ENCODE measurements at regions not wholly inside any gene's neighbourhood (a gene's known extent, or its start where the extent isn't known, plus 50 kb on each side); places are given as distances from the start of the nearest gene placed in this dataset.

DNA sequence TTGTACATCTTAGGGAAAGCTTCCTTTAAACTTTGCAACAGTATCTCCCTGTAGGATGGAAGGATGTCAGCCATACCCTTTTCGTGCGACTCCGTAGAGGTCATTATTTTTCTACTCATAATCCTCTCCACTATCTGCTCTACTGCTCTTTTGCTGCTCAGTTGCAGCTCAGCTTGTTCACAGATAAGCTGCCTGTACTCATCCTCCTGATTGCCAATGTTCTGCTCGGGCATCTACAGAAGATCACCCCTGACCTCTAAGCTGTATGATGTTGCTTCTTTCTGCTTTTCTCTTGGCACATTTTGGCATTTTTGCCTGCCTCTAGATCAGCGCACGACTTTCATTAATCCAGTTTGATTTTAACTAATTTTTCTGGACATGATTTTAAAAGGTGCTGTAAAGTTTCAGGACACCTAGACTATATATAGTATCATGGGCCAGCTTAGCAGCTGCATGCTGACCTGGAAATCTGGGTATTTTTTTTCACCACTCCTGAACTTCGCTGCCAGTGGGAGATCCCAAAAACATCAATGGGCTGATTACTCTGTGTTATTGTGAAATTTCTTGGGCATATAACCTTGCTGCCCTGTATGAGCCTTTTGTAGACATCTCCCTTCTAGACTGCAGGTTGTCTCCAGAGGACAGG is 131.2 kb upstream of the ZNF608 start:
- no peaks in the 10 kb centered on the region for H3K27me3 ChIP-seq
- H3K36me3 ChIP-seq, result no peaks in the 10 kb centered on the region
- no peak overlapping the region for H3K4me3 ChIP-seq (ENCODE audit: low read depth, low read length)
- no peaks in the 10 kb centered on the region for H3K4me1 ChIP-seq
- DNase-seq, result no peak
- H3K9me3 ChIP-seq, result no peaks in the 10 kb centered on the region
- no peak for TF ChIP-seq CTCF (IDR thresholded peaks at IDR 0.05; ENCODE audit: low read depth, low read length)

- Histone ChIP-seq H3K4me1 (no peaks in the 10 kb centered on the region), H3K4me3 (ENCODE audit: low read depth, low read length) (no peak overlapping the region), H3K27me3 (no peaks in the 10 kb centered on the region), H3K36me3 (no peaks in the 10 kb centered on the region), H3K9me3 (no peaks in the 10 kb centered on the region)
- no peak for TF ChIP-seq CTCF (IDR thresholded peaks at IDR 0.05; ENCODE audit: low read depth, low read length)
- no peak for DNase-seq
Observed at GRCh38 chr5:124878583-124879342, 132.3 kb upstream of the ZNF608 start.

DNA sequence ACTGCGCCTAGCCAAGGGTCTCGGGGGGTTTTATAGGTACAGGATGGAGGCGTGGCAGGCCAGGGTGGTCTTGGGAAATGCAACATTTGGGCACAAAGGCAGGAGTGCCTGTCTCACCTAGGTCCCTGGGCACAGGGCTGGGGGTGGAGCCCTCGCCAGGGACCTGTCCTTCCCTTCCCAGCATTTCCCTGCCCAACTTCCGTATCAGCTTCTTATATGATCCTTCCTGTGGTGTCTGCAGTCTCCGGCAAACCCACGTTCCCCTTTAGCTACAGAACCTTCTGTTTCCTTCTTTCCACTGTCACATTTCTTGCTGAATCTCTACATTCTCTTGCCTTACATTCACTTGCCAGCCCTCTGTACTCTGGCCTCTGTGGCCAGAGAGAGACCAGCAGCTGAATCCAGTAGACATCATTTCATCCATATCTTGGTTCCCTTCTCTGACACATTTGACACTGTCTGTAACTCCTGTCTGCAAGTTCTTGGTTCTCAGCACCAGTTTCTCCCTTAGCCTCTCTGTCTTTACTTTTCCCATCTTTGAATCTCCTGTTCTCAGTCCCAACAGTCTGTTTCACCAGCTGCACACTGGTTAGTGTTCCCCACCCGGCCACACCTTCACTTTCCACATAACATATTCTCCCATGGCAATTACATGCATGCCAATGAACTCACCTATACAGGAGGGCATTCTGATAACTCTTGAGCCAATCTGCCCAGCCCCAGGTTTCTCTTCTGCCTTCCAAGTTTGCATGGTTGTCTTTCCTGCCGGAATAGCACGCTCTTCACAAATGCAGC is 134.7 kb upstream of the ZNF608 start:
- H3K27me3 ChIP-seq, result no peaks in the 10 kb centered on the region
- DNase-seq, result no peak
- no peak for TF ChIP-seq CTCF (IDR thresholded peaks at IDR 0.05; ENCODE audit: low read depth, low read length)
- no peaks in the 10 kb centered on the region for H3K36me3 ChIP-seq
- no peaks in the 10 kb centered on the region for H3K9me3 ChIP-seq
- no peak overlapping the region for H3K4me3 ChIP-seq (ENCODE audit: low read depth, low read length)
- no peaks in the 10 kb centered on the region for H3K4me1 ChIP-seq

DNA sequence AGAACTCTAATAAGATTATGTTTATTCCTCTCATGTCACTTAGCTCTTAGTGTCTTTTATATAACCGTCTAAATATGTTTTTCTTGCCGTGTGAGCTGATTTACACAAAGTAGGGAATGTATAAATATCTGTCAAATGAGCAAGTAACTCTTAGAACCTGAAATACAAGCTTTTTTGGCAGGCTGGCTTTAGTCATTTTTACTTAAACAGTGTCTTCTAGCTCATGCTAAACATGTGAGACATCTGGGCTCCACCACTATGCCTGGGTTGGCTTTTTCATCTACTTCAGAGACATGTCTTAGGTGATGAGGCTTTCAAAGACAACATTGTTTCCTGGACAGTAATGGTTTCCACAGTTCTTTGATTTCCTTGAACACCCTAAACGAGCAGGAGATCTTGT is 137.2 kb upstream of the ZNF608 start:
- Histone ChIP-seq H3K4me1 (peaks cover 8% of the 10 kb centered on the region), H3K27me3 (no peaks in the 10 kb centered on the region), H3K4me3 (ENCODE audit: low read depth, low read length) (no peak overlapping the region), H3K36me3 (no peaks in the 10 kb centered on the region), H3K9me3 (no peaks in the 10 kb centered on the region)
- no peak for DNase-seq
- no peak for TF ChIP-seq CTCF (IDR thresholded peaks at IDR 0.05; ENCODE audit: low read depth, low read length)

GRCh38 chr5:124884114-124884513 is 137.7 kb upstream of the ZNF608 start:
- Histone ChIP-seq H3K27me3 (no peaks in the 10 kb centered on the region), H3K4me3 (ENCODE audit: low read depth, low read length) (no peak overlapping the region), H3K9me3 (no peaks in the 10 kb centered on the region), H3K36me3 (no peaks in the 10 kb centered on the region), H3K4me1 (peaks cover 10% of the 10 kb centered on the region)
- DNase-seq, result no peak
- no peak for TF ChIP-seq CTCF (IDR thresholded peaks at IDR 0.05; ENCODE audit: low read depth, low read length)
